PC-3 (cell line): ENCODE measurements at regions not wholly inside any gene's neighbourhood (a gene's known extent, or its start where the extent isn't known, plus 50 kb on each side); places are given as distances from the start of the nearest gene placed in this dataset.
A peak's percentile ranks its signal among the peaks of the same experiment; 100 is the strongest.

Experiments used
- ATAC-seq: fragments of 200-7000 bp; cut with Tn5 transposase; 2 replicates; pipeline ENCODE4 v1.9.1; 2020; ENCODE audit warnings: mild to moderate bottlenecking, moderate library complexity
- BruUV-seq: library from RNA; stranded (reverse); fragments of 400-500 nt; replicated peaks from 2 replicates; lab custom pipeline; 2021; lab: Mats Ljungman, UMichigan
- CTCF ChIA-PET: fragments of 300-600 bp; sonication (Branson Sonifier 250); formaldehyde crosslinking; loops from one replicate; lab custom pipeline; 2022; ENCODE audit warnings: antibody characterized with exemption; lab: Charles Lee
- POLR2A ChIA-PET: fragments of 300-600 bp; sonication (Branson Sonifier 250); formaldehyde crosslinking; loops from one replicate; lab custom pipeline; 2022; ENCODE audit warnings: antibody characterized with exemption; ENCODE audit not compliant: unreplicated experiment; lab: Charles Lee
- DNase-seq: peaks from one replicate; pipeline ENCODE4 v3.0.0-alpha.2; 2015
- H2AFZ ChIP-seq: fragments of 300-600 bp; sonication (generic); 2 replicates; pipeline ENCODE4 v1.6.0; 2016; ENCODE audit warnings: antibody characterized with exemption, low read length
- H3F3A ChIP-seq: fragments of 300-600 bp; sonication (generic); one replicate; pipeline ENCODE4 v1.6.0; 2017; ENCODE audit warnings: antibody characterized with exemption, low read length, control low read depth, mild to moderate bottlenecking; ENCODE audit not compliant: unreplicated experiment
- H3K27ac ChIP-seq: fragments of 300-600 bp; sonication (generic); 2 replicates; pipeline ENCODE4 v1.5.1; 2016; ENCODE audit warnings: mild to moderate bottlenecking, low read length
- H3K27me3 ChIP-seq: fragments of 300-600 bp; sonication (generic); 2 replicates; pipeline ENCODE4 v1.6.1; 2016; ENCODE audit warnings: low read length, mixed read lengths
- H3K36me3 ChIP-seq: fragments of 300-600 bp; sonication (generic); 2 replicates; pipeline ENCODE4 v1.6.1; 2016; ENCODE audit warnings: low read depth, mixed run types, low read length, mixed read lengths
- H3K4me1 ChIP-seq: fragments of 300-600 bp; sonication (generic); 2 replicates; pipeline ENCODE4 v1.5.1; 2016; ENCODE audit warnings: low read length; ENCODE audit not compliant: insufficient read depth
- H3K4me2 ChIP-seq: fragments of 300-600 bp; sonication (generic); 2 replicates; pipeline ENCODE4 v1.6.0; 2016; ENCODE audit warnings: low read length
- H3K4me3 ChIP-seq: fragments of 300-600 bp; sonication (generic); 2 replicates; pipeline ENCODE4 v1.5.1; 2016; ENCODE audit warnings: mild to moderate bottlenecking, low read length, mixed read lengths
- H3K79me2 ChIP-seq: fragments of 300-600 bp; sonication (generic); 2 replicates; pipeline ENCODE4 v1.6.1; 2017; ENCODE audit warnings: low read length, mixed read lengths
- H3K9ac ChIP-seq: fragments of 300-600 bp; sonication (generic); 2 replicates; pipeline ENCODE4 v1.6.0; 2016; ENCODE audit warnings: mild to moderate bottlenecking, low read length
- H3K9me2 ChIP-seq: fragments of 300-600 bp; sonication (generic); replicated peaks from 2 replicates; pipeline ENCODE4 v1.6.1; 2016; ENCODE audit warnings: mixed run types, low read length, mixed read lengths
- H3K9me3 ChIP-seq: fragments of 300-600 bp; sonication (generic); 2 replicates; pipeline ENCODE4 v1.6.1; 2016; ENCODE audit warnings: low read length, mixed read lengths
- H4K20me1 ChIP-seq: fragments of 300-600 bp; sonication (generic); 2 replicates; pipeline ENCODE4 v1.6.1; 2016; ENCODE audit warnings: low read length, mixed read lengths
- CTCF ChIP-seq: fragments of 300-600 bp; sonication (generic); conservative IDR thresholded peaks from 2 replicates; pipeline ENCODE4 v1.5.1; 2017; ENCODE audit warnings: antibody characterized with exemption, low read depth, mild to moderate bottlenecking, low read length
- EZH2 ChIP-seq: fragments of 300-600 bp; sonication (generic); IDR thresholded peaks from one replicate; pipeline ENCODE4 v1.6.1; 2017; ENCODE audit warnings: antibody characterized with exemption, mild to moderate bottlenecking, low read length; ENCODE audit not compliant: unreplicated experiment
- EZH2phosphoT487 ChIP-seq: fragments of 300-600 bp; sonication (generic); IDR thresholded peaks from 2 replicates; pipeline ENCODE4 v1.6.1; 2018; ENCODE audit warnings: mild to moderate bottlenecking, antibody characterized with exemption, low read length, borderline replicate concordance
- intact Hi-C: fragments of 100-400 bp; cut with micrococcal nuclease; formaldehyde crosslinking; loops from 2 replicates; pipeline ENCODE4 v1.9.0; 2023

- Histone ChIP-seq H3K4me3 (no peak overlapping the region), H3K9ac (no peak overlapping the region), H3K9me3 (no peaks in the 10 kb centered on the region), H3K79me2 (no peaks in the 10 kb centered on the region), H3K27ac (no peak overlapping the region), H2AFZ (no peak overlapping the region), H3K36me3 (no peaks in the 10 kb centered on the region), H3K27me3 (no peaks in the 10 kb centered on the region), H3K4me1 (peaks cover 7% of the 10 kb centered on the region), H3K9me2 (no peaks in the 10 kb centered on the region), H3F3A (no peaks in the 10 kb centered on the region), H3K4me2 (no peak overlapping the region), H4K20me1 (no peaks in the 10 kb centered on the region)
- ChIA-PET CTCF (no interaction called here), POLR2A (no interaction called here)
- DNase-seq, result no peak
- no peak for ATAC-seq
- TF ChIP-seq CTCF (no peak), EZH2phosphoT487 (no peak), EZH2 (no peak)
- intact Hi-C loops, result no loop called here
- BruUV-seq, result no TSS peak
Observed at GRCh38 chr5:57417320-57417719, 65.3 kb downstream of the ACTBL2 start.

GRCh38 chr5:57416278-57416994 lies 66.2 kb downstream of the ACTBL2 start:
- H4K20me1 ChIP-seq, result no peaks in the 10 kb centered on the region
- DNase-seq (no peak), ATAC-seq (no peak)
- H3K9ac ChIP-seq, result no peak overlapping the region
- no peaks in the 10 kb centered on the region for H3K36me3 ChIP-seq
- no peak overlapping the region for H3K27ac ChIP-seq
- H3K9me3 ChIP-seq, result no peaks in the 10 kb centered on the region
- no peak for TF ChIP-seq CTCF
- no peak for TF ChIP-seq EZH2
- TF ChIP-seq EZH2phosphoT487, result no peak
- no peaks in the 10 kb centered on the region for H3F3A ChIP-seq
- H3K4me3 ChIP-seq, result no peak overlapping the region
- intact Hi-C loops, result no loop called here
- no peak overlapping the region for H3K4me2 ChIP-seq
- no peaks in the 10 kb centered on the region for H3K27me3 ChIP-seq
- no peaks in the 10 kb centered on the region for H3K79me2 ChIP-seq
- BruUV-seq, result no TSS peak
- no peak overlapping the region for H2AFZ ChIP-seq
- ChIA-PET POLR2A (no interaction called here), CTCF (no interaction called here)
- peaks cover 14% of the 10 kb centered on the region for H3K4me1 ChIP-seq
- no peaks in the 10 kb centered on the region for H3K9me2 ChIP-seq

GRCh38 chr5:57414857-57415256 lies 67.8 kb downstream of the ACTBL2 start:
- H3K36me3 ChIP-seq, result no peaks in the 10 kb centered on the region
- H3K4me3 ChIP-seq, result no peak overlapping the region
- H3K79me2 ChIP-seq, result no peaks in the 10 kb centered on the region
- ChIA-PET POLR2A (no interaction called here), CTCF (no interaction called here)
- BruUV-seq, result no TSS peak
- ATAC-seq, result peak; percentile 12; the same call in 1 of the 2 replicates
- no peaks in the 10 kb centered on the region for H4K20me1 ChIP-seq
- no peak for DNase-seq
- no peaks in the 10 kb centered on the region for H3F3A ChIP-seq
- H3K27ac ChIP-seq, result no peak overlapping the region
- no peak overlapping the region for H3K9ac ChIP-seq
- H2AFZ ChIP-seq, result no peak overlapping the region
- H3K27me3 ChIP-seq, result no peaks in the 10 kb centered on the region
- TF ChIP-seq CTCF (no peak), EZH2phosphoT487 (no peak), EZH2 (no peak)
- H3K9me3 ChIP-seq, result no peaks in the 10 kb centered on the region
- no peaks in the 10 kb centered on the region for H3K9me2 ChIP-seq
- intact Hi-C loops, result loop anchor here (5.0 kb wide), 1 partner anchor 118 kb away; no protein-coding TSS in a partner anchor
- peaks cover 22% of the 10 kb centered on the region for H3K4me1 ChIP-seq
- no peak overlapping the region for H3K4me2 ChIP-seq
